GM18861 (cell line): ENCODE measurements at regions not wholly inside any gene's neighbourhood (a gene's known extent, or its start where the extent isn't known, plus 50 kb on each side); places are given as distances from the start of the nearest gene placed in this dataset.

Experiments
- ATAC-seq: cut with Tn5 transposase; IDR thresholded peaks from one replicate; pipeline ENCODE4 v1.9.1; 2021; ENCODE audit not compliant: unreplicated experiment

- peak; percentile 61 for ATAC-seq
Observed at GRCh38 chr3:186413615-186414415, 51.8 kb upstream of the DGKG start.

- no peak for ATAC-seq
Observed at GRCh38 chr3:186411994-186412393, 50.0 kb upstream of the DGKG start.
